H1 (cell line): ENCODE measurements at regions not wholly inside any gene's neighbourhood (a gene's known extent, or its start where the extent isn't known, plus 50 kb on each side); places are given as distances from the start of the nearest gene placed in this dataset.

Experiments
- ATF3 ChIP-seq: IDR thresholded peaks from 2 replicates; pipeline ENCODE4 v1.6.1; 2011; ENCODE audit warnings: low read depth, mild to moderate bottlenecking, low read length; ENCODE audit not compliant: insufficient read depth
- EZH2 ChIP-seq: fragments of 200-600 bp; sonication (generic); IDR thresholded peaks from 2 replicates; pipeline ENCODE4 v1.7.1; 2012; ENCODE audit warnings: low read depth, mild to moderate bottlenecking, moderate library complexity, low read length, inconsistent platforms; ENCODE audit not compliant: severe bottlenecking
- GTF2F1 ChIP-seq: IDR thresholded peaks from 2 replicates; pipeline ENCODE4 v1.6.1; 2012; ENCODE audit warnings: low read depth, low read length, improper control_type of control experiment, borderline replicate concordance
- POLR2AphosphoS5 ChIP-seq: IDR thresholded peaks from 2 replicates; pipeline ENCODE4 v1.6.1; 2011; ENCODE audit warnings: low read depth, low read length
- RXRA ChIP-seq: IDR thresholded peaks from 2 replicates; pipeline ENCODE4 v1.6.1; 2011; ENCODE audit warnings: low read depth, mild to moderate bottlenecking, low read length, moderate library complexity; ENCODE audit not compliant: insufficient read depth
- SIX5 ChIP-seq: IDR thresholded peaks from 2 replicates; pipeline ENCODE4 v1.6.1; 2011; ENCODE audit warnings: mild to moderate bottlenecking, low read depth, low read length
- TAF1 ChIP-seq: IDR thresholded peaks from 2 replicates; pipeline ENCODE4 v1.6.1; 2011; ENCODE audit warnings: mild to moderate bottlenecking, low read depth, low read length
- TCF12 ChIP-seq: IDR thresholded peaks from 2 replicates; pipeline ENCODE4 v1.6.1; 2011; ENCODE audit warnings: low read depth, mild to moderate bottlenecking, low read length
- YY1 ChIP-seq: IDR thresholded peaks from 2 replicates; pipeline ENCODE4 v1.6.1; 2011; ENCODE audit warnings: low read depth, mild to moderate bottlenecking, low read length

- TF ChIP-seq TAF1 (no peak), EZH2 (no peak), YY1 (no peak), SIX5 (no peak), RXRA (no peak), POLR2AphosphoS5 (no peak), ATF3 (no peak), GTF2F1 (no peak), TCF12 (no peak)
- TF ChIP-seq, all 59 proteins: peak for 0
These were observed 293.5 kb downstream of the PTPRU start (continued) for GRCh38 chr1:29529677-29530278.
